Hematopoietic multipotent progenitor cell treated with erythropoietin and hydrocortisone succinate and interleukin-3 and kit ligand, for 15 days (in vitro differentiated cells): ENCODE measurements at regions not wholly inside any gene's neighbourhood (a gene's known extent, or its start where the extent isn't known, plus 50 kb on each side); places are given as distances from the start of the nearest gene placed in this dataset.

ENCODE experiments used
- DNase-seq: peaks from one replicate; pipeline ENCODE4 v3.0.0-alpha.2; 2015; ENCODE audit warnings: low spot score

DNA sequence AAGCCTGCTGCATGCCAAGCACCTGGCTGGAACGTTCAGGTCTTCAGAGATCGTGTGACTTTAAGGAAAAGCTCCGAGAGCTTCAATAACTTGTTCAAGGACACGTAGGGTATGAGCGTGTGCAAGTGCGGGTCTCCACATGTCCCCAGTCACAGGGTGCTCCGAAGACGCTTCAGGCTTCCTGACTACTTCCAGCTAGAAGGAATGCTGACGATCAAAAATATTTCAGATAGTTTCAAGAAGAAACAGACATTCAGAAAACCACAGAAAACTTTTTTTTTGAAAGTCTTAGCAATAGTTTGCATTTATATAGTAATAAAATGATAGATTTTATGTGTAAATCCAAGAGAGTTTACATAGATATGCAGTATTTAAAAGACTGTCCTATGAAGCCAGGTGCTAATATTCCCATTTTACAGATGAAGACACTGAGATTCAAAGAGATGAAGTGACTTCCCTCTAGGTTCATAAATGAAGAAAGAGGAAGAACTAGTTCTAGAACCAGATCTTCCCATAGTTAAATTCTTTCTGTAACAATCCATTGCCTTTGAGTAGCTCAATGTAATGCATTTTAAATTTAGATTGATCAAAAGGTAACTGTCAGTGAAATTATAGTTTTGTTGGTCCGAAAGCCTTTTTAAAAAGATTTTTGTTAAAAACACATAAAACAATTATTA, 247.6 kb downstream of the MYLK4 start:
- DNase-seq: no peak

DNA sequence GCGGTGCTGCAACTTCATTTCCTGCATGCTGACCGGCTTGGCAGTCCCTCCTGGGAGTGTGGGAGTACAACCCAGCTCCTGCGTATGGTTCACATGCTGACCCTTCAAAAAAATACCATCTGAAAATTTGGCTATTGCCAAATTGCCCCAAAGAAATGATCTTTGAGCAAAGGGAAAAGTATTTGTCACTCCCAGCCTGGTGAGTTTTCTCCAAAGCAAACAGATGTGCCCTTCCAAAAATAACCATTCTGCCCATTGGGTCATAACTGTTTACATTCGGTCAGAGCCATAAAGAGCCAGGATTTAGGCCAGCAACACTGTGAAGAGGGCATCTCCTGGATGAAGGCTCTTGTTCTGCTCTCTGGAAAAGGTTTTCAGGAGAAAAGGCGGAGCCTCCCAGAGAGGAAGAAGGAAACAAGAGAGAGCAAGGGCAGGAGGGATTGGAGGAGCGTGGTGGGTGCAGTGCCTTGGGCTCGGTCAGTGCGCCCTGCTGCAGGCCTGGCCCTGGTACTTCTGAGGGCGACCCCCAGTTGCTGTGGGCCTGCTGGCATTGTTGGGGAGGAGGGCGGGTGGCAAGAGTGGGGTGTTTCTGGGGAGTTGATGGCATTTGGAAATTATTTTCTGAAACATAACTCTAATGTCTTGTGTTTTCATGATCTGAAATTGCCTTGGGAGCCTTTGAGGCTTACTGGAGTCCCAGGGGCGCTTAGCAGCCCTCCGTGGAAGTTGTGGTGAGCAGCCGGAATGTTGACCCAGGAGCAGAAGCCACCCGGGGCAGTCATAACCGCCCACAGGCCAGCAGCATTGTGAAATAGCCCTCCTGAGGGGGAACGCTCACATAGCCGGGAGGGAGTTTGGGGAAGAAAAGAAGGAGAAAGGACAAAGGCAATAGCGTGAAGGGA, 248.4 kb downstream of the MYLK4 start:
- no peak for DNase-seq

DNA sequence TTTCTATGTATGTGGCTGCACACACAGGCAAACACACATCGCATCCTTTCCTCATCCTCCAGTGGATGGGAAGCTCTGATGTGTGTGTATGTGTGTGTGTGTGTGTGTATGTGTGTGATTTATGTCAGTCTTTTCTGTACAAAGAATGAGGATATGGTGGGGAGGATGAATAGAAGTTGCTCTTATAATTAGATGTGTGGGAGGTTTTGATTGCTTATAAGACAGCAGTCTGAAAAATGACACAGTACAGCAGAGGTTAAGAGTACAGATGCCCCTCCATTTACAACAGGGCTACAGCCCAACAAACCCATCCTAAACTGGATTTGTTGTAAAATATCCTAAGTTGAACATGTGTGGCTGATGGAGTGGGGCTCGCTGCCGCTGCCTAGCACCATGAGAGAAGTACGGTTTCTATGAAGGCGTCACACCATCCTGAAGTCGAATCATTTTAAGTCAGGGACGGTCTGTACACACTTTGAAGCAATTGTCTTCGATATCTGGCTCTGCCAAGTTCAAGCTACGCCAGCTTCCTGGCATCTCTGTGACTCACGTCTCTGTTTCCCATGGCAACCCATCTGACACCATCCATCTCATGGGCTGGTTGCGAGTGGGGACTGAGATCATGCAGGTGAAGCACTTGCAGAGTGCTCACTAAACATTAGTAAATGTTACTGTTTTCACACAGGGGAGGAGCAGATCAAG, 252.6 kb downstream of the MYLK4 start:
- no peak for DNase-seq

DNA sequence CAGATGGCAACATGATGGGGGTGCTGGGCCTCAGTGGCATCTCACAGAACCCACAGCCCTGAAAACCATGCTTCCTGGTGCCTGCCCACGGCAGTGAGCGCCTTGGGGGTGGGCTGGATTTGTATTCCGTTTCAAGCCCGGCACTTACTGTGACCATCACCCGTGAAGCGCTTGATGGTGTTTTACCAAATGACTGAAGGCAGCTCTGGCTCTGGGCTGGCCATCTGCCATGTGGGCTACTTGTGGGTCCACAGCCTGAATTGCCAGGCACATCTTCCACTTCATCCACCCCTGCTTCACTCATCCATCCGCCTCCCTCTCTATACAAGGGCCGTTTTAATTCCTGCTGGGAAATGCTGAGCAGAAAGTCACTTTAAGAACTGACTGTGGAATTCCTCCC, 250.9 kb upstream of the GMDS start:
- DNase-seq: no peak

DNA sequence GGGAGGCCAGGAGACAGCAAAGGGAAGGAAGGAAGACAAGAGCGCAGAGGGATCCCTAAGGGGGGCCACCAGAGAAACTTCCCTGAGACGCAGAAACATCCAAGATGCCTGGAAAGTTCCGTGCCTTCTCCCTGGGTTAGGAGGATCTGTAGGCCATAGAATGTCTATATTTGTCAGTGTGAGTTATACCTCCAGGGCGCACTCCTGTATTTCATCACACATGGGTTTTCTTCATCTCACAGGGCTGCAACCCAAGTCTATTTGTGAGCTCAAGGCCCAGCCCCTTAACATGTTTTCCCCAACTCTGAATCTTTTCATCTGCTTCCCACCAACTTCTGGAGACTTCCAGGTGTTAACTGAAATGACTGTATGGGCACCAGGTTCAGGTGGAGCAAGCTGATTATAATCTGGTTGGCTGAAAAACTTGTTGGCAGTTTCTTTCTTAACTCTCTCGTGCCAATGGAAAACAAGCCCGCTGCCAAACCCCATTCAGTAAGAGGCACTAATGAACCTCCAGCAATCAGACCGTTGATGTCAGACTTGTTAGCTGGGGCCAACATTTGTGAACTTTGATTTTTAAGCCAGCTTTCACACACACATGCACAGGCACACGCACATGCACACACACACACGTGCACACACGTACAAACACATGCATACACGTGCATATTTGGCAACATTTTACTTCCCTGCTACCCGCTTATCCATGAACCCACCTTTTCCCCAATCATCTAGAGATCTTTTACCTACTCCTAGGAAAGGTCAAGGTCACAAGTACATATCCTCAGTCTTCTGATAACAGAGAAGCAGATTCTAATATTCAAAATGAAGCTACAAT, 247.5 kb upstream of the GMDS start:
- no peak for DNase-seq

DNA sequence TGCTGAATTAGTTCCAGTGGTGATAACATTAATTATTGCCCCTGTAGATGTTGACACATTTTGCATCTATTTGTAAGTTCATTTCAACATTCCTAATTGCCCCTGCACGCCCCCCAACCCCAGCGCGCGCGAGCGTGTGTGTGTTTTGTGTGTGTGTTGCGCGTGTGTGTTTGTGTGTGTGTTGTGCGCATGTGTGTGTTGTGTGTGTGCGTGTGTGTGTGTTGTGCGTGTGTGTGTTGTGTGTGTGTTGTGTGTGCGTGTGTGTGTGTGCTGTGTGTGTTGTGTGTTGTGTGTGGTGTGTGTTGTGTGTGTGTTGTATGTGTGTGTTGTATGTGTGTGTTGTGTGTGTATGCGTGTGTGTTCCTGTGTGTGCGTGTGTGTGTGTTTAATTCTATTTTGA, 245.7 kb upstream of the GMDS start:
- no peak for DNase-seq

DNA sequence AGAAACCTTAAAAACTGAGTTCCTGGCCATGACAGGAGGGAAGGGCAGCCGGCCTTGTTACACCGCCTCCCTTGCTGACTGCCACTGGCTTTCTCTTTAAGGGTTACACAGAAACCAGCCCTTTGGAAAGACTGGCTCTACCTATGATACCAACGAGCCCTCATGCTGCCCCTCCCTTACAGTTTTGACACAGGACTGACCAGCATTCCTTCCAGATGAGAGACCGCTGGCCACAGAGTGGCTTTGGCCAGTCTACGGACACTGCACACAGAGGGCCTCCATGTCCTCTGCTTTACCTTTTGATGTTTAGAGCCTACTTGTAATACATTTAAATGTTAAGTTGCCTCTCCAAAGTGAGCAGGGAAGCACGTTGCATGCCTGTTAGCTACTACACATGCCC, 243.2 kb upstream of the GMDS start:
- no peak for DNase-seq

DNA sequence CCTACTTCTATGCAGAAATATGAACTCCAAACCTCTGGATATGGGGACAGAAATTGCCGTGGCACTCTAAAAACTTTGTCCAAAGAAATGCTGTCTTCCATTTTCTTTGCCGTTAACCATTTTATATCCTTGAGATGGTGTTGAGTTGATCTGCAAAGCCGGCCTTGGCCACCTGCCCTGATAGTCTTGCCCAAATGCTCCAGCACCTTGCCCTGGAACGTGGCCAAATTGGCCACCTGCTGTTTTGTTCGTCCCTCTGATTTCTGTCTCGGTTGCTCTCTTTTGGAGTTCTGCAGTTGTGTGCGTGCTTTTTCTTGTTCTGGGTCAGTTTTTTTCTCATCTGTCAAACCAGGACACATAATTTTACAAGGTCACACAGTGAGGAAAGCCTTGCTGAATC, 239.7 kb upstream of the GMDS start:
- no peak for DNase-seq

DNA sequence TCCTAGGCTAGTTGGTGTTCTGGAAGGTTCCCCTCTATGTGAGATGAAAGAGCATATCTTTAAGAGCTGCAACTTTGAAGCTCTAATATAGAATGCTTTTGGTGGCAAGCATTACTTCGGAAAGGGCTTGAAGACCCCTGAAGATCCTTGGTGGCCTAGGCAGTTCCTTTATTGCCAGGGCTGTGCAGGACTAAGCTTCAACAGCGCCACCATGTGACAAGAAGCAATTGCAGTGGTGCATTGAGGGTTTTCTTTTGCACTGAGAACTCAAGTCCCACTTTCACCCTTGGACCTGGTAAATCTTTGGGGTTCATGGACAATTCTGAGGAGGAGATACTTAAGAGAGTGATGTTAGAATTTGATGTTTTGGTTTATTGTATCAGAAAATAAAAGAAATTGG, 237.4 kb upstream of the GMDS start:
- no peak for DNase-seq

DNA sequence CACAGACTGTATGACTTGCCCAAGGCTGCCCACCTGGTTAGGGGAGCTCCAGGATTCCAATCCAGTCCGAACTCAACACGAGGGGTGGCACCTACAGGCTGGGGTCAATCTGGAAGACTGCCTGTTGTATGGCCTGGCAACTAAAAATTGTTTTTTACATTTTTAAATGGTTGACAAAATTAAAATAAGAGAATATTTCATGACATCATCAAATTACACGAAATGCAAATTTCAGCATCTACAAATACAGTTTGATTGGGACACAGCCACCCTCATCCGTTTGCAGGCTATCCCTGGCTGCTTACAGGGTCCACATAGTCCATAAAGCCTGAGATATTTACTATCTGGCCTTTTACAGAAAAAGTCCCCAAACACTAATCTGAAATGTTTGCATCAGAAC, 235.9 kb upstream of the GMDS start:
- no peak for DNase-seq

DNA sequence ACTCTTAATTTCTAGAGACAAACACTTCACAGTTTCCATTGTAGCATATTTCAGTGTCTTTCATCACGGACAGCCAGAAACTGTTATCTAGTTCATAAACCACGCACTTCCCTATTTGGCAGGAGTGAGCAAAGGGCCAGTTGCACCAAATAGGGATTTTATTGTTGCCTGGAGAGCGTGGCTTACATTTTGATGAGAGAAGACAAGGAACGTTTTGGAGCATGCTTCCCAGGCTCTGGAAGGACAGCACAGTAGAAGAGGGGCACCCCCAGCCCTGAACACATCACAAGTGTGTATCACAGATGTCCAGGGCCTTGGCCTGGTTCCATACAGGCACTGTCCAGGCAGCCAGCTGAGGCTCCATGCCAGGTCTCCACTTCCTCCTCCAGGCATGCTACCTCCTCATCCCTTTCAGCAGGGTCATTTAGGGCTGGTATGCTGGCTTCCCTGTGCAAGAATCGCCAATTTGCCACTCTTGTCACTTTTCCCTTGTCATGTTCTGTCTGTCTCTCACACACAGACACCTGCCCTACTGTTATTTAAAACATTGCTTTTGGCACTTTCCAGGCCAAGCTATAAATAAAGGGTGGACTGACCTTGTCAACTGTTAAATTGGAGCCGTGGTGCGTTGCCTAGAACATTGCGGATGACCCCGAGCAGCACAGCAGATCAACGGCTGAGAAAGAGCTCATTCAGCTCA, 235.0 kb upstream of the GMDS start:
- DNase-seq: no peak

DNA sequence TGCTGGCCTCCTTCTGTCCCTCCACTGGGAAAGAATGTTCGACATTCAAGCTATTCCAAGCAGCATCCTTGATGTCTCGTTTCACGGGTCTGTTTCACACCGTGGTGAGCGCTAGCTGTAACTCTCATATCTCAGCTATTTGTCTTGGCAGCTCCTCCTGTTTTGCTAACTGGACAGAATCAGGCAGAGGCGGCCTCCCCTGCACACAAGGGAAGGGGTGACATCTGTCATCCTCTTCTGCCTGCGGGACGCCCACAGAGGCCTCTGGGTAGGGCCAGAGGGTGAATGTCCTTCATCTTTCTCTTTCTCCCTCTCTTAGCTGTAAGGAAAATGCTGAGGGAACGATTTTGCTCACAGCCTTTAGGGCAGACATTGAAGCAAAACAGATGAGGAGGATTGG, 232.8 kb upstream of the GMDS start:
- no peak for DNase-seq

DNA sequence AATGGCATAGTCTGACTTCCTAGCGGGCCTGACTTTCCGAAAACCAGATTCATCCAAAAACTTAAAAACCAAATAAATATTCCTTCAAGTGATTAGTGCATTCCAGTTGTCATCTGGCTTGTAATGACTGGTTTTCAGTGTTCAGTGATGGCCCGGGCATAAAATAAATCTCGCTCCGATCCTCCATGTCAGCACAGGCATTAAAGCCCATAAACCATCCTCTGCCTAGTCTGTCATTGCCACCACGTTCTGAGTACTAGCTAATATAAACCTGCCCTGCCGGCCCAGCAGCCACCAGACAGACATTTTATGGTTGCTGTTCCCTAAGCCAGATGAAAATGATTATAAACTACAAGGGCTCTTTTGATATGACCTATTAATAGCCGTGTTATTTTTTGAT, 232.3 kb upstream of the GMDS start:
- DNase-seq: no peak

DNA sequence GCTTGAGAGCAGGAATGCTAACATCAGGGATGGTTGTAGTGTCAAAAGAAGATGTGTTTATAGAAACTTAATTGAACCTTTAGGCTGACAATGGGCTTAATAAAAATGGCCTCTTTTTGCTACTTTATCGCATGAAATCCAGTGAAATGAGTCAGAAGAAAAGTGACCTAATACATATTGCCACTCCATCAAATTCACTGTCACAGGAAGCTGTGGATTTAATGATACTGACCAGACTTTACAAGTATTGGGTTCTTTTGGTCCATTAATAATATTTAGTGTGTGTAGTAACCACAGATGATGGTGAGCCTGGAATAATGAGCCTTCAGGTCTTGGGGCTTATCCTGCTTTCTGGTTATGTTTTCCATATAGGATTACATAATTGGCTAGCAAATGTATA, 231.8 kb upstream of the GMDS start:
- DNase-seq: no peak

DNA sequence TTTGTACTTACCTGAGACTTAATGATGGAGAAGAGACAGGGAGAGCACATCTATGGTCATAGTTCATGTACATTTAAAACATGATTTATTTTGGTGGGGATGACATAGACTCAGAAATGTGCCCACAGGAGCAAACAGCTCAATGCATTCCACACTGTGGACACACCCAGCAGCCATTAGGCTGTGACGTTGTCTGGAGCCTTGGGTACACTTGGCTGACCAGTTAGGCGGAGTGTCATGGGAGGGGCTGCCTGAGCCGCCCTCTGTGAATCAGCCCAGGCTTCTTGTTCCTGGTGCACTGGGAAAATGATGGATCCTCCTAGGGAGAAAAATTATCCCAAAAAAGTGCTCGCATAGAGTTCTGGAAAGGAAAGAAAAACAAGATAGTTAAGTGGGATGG, 231.0 kb upstream of the GMDS start:
- DNase-seq: no peak

DNA sequence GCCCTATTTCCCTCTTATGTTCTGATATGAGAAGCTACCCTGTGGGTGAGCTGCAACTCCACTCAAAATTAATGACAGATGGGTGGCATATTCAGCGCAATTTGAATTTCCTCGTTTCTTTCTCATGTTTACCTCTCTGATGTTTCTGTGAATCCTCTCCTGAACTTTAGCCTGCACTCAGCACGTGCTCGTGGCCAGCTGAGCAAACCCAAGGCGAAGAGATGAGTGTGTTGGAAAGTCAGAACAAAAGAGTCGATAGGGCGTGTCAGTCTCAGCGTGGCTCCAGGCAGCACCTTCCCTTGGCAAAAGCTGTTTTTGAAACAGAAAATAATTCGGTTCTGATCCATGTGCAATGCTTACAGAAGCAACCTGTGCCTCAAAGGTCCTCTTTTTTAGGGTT, 226.1 kb upstream of the GMDS start:
- no peak for DNase-seq

DNA sequence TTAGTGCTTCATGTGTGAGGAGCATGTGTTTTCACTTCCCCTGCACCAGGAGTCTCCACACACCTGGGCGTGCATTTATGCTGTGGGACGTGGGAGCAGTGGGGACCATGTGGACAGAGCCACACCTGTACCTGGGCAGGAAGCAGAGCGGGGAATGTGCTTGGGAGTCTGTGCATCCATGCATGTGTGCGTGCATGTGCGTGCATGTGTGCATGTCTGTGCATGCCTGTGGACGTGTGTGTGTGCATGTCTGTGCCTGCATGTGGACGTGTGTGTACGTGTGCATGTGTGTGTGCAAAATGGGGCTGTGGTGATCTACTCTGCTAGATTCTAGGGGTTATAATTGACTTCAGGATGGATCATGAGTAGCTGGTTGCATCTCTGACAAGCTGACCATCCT, 224.0 kb upstream of the GMDS start:
- no peak for DNase-seq

DNA sequence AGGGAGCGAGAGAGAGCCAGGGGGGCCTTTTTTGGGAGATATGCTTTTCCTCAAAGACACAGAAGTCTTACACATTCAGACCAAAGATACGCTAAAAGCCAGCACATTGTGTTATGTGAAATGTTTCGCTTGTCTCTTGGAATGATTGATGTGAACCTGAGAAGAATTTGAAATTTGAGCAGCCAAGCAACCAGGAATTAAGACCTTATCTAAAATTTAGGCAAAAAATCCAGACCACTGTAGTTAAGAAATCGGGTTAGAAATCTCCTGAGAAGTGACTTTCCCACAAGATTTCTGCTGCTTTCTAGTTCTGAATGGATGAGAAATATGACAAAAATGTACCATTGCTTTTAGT, 223.2 kb upstream of the GMDS start:
- DNase-seq: no peak

DNA sequence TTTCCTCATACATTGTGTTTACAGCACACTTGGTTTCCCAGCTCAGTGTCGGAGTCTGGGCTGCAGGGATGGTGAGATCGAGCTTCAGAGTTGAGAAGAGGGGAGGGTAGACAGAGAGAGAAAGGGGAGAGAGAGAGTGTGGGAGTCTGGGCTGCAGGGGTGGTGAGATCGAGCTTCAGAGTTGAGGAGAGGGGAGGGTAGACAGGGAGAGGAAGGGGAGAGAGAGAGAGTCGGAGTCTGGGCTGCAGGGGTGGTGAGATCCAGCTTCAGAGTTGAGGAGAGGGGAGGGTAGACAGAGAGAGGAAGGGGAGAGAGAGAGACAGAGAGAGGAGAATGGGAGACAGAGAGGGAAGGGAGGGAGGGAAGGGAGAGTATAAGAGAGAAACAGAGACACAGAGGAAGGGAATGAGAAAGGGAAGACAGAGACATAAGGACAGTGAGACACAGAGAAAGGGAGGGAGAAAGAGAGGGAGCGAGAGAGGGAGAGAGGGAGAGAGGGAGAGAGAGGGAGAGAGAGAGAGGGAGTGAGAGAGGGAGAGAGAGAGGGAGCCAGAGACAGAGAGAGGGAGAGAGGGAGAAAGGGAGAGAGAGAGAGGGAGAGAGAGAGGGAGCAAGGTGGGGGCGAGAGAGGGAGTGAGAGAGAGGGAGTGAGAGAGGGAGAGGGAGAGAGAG, 222.7 kb upstream of the GMDS start:
- no peak for DNase-seq

DNA sequence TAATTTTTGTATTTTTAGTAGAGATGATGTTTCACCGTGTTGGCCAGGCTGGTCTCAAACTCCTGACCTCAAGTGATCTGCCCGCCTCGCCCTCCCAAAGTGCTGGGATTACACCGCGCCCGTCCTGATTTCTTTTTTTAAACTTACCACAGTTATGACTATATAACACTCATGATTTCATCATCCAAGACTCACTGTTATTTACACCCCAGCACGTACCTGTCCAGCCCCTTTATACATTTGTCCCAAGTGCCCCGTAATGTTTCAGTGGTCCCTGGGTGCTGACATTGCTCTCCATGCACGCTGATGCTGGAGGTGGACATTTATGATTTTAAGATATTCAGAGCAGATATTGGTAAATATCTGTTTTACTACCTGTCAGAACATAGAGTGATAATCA, 219.9 kb upstream of the GMDS start:
- no peak for DNase-seq

DNA sequence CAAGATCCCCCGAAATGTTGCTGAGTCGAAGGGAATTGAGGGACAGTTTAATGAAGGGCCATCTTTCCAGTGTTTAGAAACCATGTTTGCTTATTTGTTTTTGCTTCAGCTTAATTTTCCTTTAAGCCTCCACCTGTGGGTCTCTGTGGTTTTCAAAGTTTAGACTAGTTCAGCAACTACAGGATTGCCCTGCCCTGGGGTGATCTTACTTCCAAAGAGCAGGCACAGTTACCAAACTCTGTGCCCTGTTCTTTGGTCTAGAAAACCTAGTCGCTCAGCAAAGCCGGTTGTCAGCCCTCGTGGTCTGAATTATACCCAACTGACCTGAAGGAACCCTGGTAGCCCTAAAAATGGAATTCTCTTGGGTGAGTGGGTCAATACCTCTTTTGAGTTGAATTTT, 219.2 kb upstream of the GMDS start:
- DNase-seq: no peak
